SK-N-MC (cell line): ENCODE measurements at regions not wholly inside any gene's neighbourhood (a gene's known extent, or its start where the extent isn't known, plus 50 kb on each side); places are given as distances from the start of the nearest gene placed in this dataset.

Experiments
- EZH2 ChIP-seq: fragments of 200-600 bp; sonication (generic); IDR thresholded peaks from one replicate; pipeline ENCODE4 v1.6.1; 2017; ENCODE audit warnings: antibody characterized with exemption
- POLR2AphosphoS5 ChIP-seq: IDR thresholded peaks from 2 replicates; pipeline ENCODE4 v1.6.1; 2012; ENCODE audit warnings: mild to moderate bottlenecking, low read depth, low read length, borderline replicate concordance

DNA sequence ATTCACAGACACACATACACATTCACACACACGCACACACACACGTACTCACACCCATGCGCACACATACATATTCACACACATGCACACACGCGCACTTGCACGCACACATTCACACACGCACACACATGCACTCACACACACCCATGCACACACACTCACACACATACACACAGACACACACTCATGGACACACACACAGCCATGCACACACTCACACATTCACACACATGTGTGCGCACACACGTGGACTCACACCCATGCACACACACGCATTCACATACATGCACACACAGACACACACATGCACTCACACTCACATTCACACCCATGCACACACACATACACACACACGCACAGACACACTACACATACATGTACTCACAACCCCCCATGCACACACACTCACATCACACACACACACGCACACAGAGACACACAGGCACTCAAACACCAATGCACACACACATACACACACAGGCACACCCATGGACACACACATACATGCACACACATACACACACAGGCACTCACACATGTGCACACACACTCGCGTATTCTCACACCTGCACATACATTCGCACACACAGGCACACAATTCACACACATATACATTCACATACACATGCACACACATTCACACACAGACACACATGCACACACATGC is 589.1 kb downstream of the PTPRU start:
- TF ChIP-seq EZH2 (no peak), POLR2AphosphoS5 (no peak)
